CD4-positive, alpha-beta memory T cell (primary cell): ENCODE measurements at regions not wholly inside any gene's neighbourhood (a gene's known extent, or its start where the extent isn't known, plus 50 kb on each side); places are given as distances from the start of the nearest gene placed in this dataset.
A peak's percentile ranks its signal among the peaks of the same experiment; 100 is the strongest.

Source experiments
- CTCF ChIA-PET: fragments of 350-600 bp; sonication (Branson Sonifier 250); formaldehyde crosslinking; loops from one replicate; lab custom pipeline; 2021; ENCODE audit warnings: inconsistent platforms; ENCODE audit not compliant: partially characterized antibody; lab: Charles Lee
- POLR2A ChIA-PET: fragments of 350-600 bp; sonication (Branson Sonifier 250); formaldehyde crosslinking; loops from one replicate; lab custom pipeline; 2021; ENCODE audit not compliant: partially characterized antibody; lab: Charles Lee
- DNase-seq, 5 donors: peaks; one replicate each; pipeline versions ENCODE4 v3.0.0 to v3.0.0-alpha.2; 2020 to 2022; ENCODE audit warnings: mixed read lengths in 1 of 5
- H3K27ac ChIP-seq: one replicate; pipeline ENCODE4 v1.7.0; 2013; ENCODE audit warnings: low read depth, low read length
- H3K27me3 ChIP-seq: 2 replicates; pipeline ENCODE4 v1.7.0; 2013; ENCODE audit warnings: mild to moderate bottlenecking, low read length, moderate library complexity; ENCODE audit not compliant: insufficient read depth
- H3K36me3 ChIP-seq: 2 replicates; pipeline ENCODE4 v1.7.0; 2013; ENCODE audit warnings: mild to moderate bottlenecking, low read length, moderate library complexity; ENCODE audit not compliant: insufficient read depth
- H3K4me1 ChIP-seq: 2 replicates; pipeline ENCODE4 v1.7.0; 2013; ENCODE audit warnings: mild to moderate bottlenecking, low read length, moderate library complexity; ENCODE audit not compliant: insufficient read depth
- H3K4me3 ChIP-seq, 2 donors: one replicate each; pipeline ENCODE4 v1.7.0; 2013; ENCODE audit warnings: low read length in 2 of 2, mild to moderate bottlenecking in 1 of 2
- H3K9me3 ChIP-seq, 2 donors: one replicate each; pipeline ENCODE4 v1.7.0; 2013; ENCODE audit warnings: low read length in 2 of 2, control low read depth in 1 of 2; ENCODE audit not compliant: control insufficient read depth in 1 of 2
- H3K27ac Mint-ChIP-seq, 7 donors: one replicate each; pipeline ENCODE4 v1.8.0; 2020 to 2021; ENCODE audit warnings: mixed read lengths in 7 of 7, mild to moderate bottlenecking in 6 of 7, inconsistent platforms in 3 of 7, moderate library complexity in 3 of 7
- H3K27me3 Mint-ChIP-seq, 2 donors: one replicate each; pipeline ENCODE4 v1.8.0; 2020 to 2021; ENCODE audit warnings: mixed read lengths in 2 of 2
- H3K36me3 Mint-ChIP-seq, 2 donors: one replicate each; pipeline ENCODE4 v1.8.0; 2020 to 2021; ENCODE audit warnings: mixed read lengths in 2 of 2, inconsistent platforms in 1 of 2, mild to moderate bottlenecking in 1 of 2
- H3K4me1 Mint-ChIP-seq, 4 donors: one replicate each; pipeline ENCODE4 v1.8.0; 2020 to 2021; ENCODE audit warnings: mixed read lengths in 4 of 4, mild to moderate bottlenecking in 1 of 4
- H3K4me3 Mint-ChIP-seq, 8 donors: one replicate each; pipeline ENCODE4 v1.8.0; 2020 to 2021; ENCODE audit warnings: mixed read lengths in 8 of 8, mild to moderate bottlenecking in 7 of 8, moderate library complexity in 6 of 8, inconsistent platforms in 3 of 8
- H3K9me3 Mint-ChIP-seq, 8 donors: one replicate each; pipeline ENCODE4 v1.8.0; 2020 to 2021; ENCODE audit warnings: mixed read lengths in 8 of 8, mild to moderate bottlenecking in 5 of 8, inconsistent platforms in 3 of 8, moderate library complexity in 1 of 8
- intact Hi-C: fragments of 100-400 bp; cut with micrococcal nuclease; formaldehyde crosslinking; loops from one replicate; pipeline ENCODE4 v1.15.1; 2023

DNA sequence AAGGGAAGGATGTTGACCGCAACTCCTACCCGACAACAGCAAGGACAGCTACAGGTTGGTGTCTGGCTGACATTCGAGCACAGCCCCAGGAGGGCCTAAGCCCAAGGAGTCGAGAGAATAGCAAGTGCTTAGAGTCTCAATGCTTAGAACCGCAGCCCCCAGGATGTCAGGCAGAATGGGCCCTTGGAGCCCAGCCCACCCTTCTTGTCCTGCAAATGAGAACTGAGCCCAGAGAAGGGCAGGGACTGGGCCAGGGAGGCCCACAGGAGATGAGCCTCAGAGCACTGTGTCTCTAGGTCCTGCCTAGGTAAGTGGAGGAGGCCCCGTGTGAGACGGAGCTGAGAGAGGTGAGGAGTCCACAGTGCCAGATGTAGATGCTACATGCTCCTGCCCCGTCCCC, 173.3 kb upstream of the ZMIZ1 start:
- H3K4me1 ChIP-seq = no peaks in the 10 kb centered on the region
- H3K4me3 ChIP-seq = no peak overlapping the region
- intact Hi-C loops = no loop called here
- Mint-ChIP-seq H3K36me3 (peaks cover 0 to 3% of the 10 kb centered on the region in 2 donors), H3K4me3 (no peak overlapping the region), H3K27ac (no peak overlapping the region), H3K4me1 (no peaks in the 10 kb centered on the region), H3K27me3 (peaks cover 0 to 5% of the 10 kb centered on the region in 2 donors), H3K9me3 (no peaks in the 10 kb centered on the region)
- H3K36me3 ChIP-seq = no peaks in the 10 kb centered on the region
- H3K27ac ChIP-seq = no peak overlapping the region
- no peaks in the 10 kb centered on the region for H3K9me3 ChIP-seq
- CTCF ChIA-PET = no interaction called here
- POLR2A ChIA-PET = no interaction called here
- H3K27me3 ChIP-seq = no peaks in the 10 kb centered on the region
- no peak for DNase-seq

DNA sequence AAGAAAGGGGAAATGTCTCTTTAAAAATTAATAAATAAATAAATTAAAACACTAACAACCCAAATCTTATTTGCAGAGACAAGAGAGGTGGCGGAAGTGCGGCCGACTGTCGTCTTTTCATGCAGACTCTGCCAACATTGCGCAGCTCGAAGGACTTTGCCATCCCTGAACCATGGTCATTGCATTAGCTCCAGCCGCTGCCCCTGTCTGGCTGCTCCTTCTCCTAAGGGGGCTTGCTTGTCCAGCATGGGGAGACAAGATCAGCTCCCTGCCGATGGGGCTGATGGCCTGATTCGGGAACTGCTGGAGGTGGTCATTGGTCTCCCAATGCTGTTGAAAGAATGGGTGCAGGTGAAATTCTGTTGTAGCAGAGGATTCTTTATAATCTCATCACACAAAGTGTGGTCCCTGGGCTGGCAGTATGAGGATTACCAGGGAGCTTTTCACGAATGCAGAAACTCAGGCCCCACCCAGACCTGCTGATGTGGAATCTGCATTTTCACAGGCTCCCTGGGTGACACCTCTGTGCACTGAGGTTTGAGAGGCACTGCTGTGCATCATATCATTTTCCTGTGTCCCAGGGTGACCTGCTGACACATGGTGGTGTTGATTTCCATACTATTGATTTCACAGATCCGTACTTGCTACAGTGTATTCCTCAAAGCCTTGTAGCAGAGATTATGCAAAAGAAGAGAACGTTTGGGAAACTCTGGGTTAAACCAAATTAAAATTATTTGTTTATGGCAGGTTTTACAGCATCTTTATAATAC, 172.4 kb upstream of the ZMIZ1 start:
- intact Hi-C loops = no loop called here
- Histone ChIP-seq H3K27ac (no peak overlapping the region), H3K27me3 (no peaks in the 10 kb centered on the region), H3K4me3 (no peak overlapping the region), H3K9me3 (no peaks in the 10 kb centered on the region), H3K36me3 (no peaks in the 10 kb centered on the region), H3K4me1 (no peaks in the 10 kb centered on the region)
- Mint-ChIP-seq H3K27ac (peak overlapping the region in 1 of 7 donors; percentile 3), H3K9me3 (no peaks in the 10 kb centered on the region), H3K27me3 (peaks cover 0 to 1% of the 10 kb centered on the region in 2 donors), H3K4me1 (no peaks in the 10 kb centered on the region), H3K4me3 (no peak overlapping the region), H3K36me3 (no peaks in the 10 kb centered on the region)
- DNase-seq = no peak
- CTCF ChIA-PET = no interaction called here
- POLR2A ChIA-PET = no interaction called here

GRCh38 chr10:78898341-78899097, 170.2 kb upstream of the ZMIZ1 start:
- H3K4me1 Mint-ChIP-seq = no peaks in the 10 kb centered on the region
- no peak overlapping the region for H3K27ac Mint-ChIP-seq
- H3K4me3 ChIP-seq = no peak overlapping the region
- no peak for DNase-seq
- H3K9me3 ChIP-seq = no peaks in the 10 kb centered on the region
- intact Hi-C loops = no loop called here
- no peaks in the 10 kb centered on the region for H3K36me3 Mint-ChIP-seq
- H3K27ac ChIP-seq = no peak overlapping the region
- peaks cover 0 to 1% of the 10 kb centered on the region in 2 donors for H3K27me3 Mint-ChIP-seq
- H3K4me3 Mint-ChIP-seq = no peak overlapping the region
- H3K27me3 ChIP-seq = no peaks in the 10 kb centered on the region
- H3K4me1 ChIP-seq = no peaks in the 10 kb centered on the region
- H3K36me3 ChIP-seq = no peaks in the 10 kb centered on the region
- ChIA-PET POLR2A (no interaction called here), CTCF (no interaction called here)
- H3K9me3 Mint-ChIP-seq = no peaks in the 10 kb centered on the region

DNA sequence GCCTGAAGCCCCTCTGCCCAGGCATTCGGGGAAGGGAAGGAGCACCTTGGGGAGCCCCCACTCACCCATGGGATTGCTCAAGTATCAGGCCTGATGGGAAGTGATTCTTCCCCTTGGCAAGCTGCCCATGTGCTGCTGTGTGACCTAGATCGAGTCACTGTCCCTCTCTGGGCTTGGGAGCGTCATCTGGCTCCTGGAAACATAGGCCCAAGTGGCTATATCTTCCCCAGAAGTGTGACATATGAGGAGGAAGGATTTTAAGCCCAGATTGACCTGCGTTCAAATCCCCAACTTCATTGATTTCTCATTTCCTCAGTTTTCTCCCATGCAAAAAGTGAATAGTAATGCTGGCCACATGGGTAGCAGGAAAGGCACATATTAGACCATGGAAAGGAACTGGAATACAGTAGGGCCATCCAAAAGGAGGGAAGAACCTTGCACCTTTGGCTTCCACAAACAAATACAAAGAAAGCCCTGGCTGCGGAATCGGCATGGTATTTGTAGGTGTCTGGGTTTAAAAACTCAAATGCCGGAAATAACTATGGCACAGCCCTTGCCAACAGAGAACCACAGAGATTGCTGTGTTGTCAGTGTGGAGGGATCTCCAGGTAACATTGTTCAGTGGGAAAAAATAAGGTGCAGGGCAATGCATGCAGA, 169.5 kb upstream of the ZMIZ1 start:
- ChIA-PET CTCF (no interaction called here), POLR2A (no interaction called here)
- no peaks in the 10 kb centered on the region for H3K4me1 ChIP-seq
- no peaks in the 10 kb centered on the region for H3K9me3 ChIP-seq
- Mint-ChIP-seq H3K4me1 (no peaks in the 10 kb centered on the region), H3K9me3 (no peaks in the 10 kb centered on the region), H3K27ac (peak overlapping the region in 1 of 7 donors; percentile 15), H3K27me3 (peaks cover 0 to 1% of the 10 kb centered on the region in 2 donors), H3K4me3 (peak overlapping the region in 1 of 8 donors; percentile 12), H3K36me3 (no peaks in the 10 kb centered on the region)
- H3K27me3 ChIP-seq = no peaks in the 10 kb centered on the region
- intact Hi-C loops = no loop called here
- H3K27ac ChIP-seq = no peak overlapping the region
- DNase-seq = no peak
- no peaks in the 10 kb centered on the region for H3K36me3 ChIP-seq
- no peak overlapping the region for H3K4me3 ChIP-seq

DNA sequence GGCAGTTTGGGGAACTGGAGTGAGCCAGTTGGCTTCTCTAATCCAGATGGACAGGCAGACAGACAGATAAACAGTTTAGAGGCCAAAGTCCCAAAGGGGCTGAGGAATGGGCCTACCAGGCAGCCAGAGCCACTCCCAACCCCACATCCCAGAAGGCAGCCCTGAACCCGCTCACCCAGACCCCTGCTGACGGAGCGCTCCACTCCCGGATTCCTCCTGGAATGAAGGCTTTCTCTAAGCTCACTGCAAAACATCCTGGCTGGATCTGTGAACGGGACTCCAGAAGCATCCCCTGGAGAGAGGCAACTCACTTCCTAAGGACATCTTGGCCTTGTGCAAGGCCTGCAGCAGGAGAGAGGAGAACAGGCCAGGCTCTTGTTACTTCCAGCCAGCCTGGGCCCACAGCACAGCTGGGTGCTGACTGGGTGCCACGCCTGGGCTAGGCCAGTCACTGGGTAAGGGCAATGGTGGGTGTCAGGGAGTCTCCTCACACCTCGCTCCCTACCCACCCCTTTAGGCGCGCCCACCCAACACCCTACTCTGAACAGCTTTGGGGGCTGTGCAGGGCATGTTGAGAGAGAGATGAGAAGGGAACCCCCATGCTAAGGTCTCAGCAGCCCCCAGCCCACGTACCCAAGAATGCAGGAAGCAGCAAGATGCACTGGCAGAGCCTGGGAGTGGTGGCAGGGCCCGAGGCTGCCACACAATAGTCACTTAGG, 168.6 kb upstream of the ZMIZ1 start:
- Histone ChIP-seq H3K4me1 (no peaks in the 10 kb centered on the region), H3K27ac (no peak overlapping the region), H3K4me3 (no peak overlapping the region), H3K9me3 (no peaks in the 10 kb centered on the region), H3K36me3 (no peaks in the 10 kb centered on the region), H3K27me3 (no peaks in the 10 kb centered on the region)
- ChIA-PET CTCF (no interaction called here), POLR2A (no interaction called here)
- Mint-ChIP-seq H3K36me3 (no peaks in the 10 kb centered on the region), H3K27me3 (peaks cover 0 to 1% of the 10 kb centered on the region in 2 donors), H3K27ac (no peak overlapping the region), H3K4me1 (no peaks in the 10 kb centered on the region), H3K9me3 (no peaks in the 10 kb centered on the region), H3K4me3 (peak overlapping the region in 1 of 8 donors; percentile 8)
- intact Hi-C loops = no loop called here
- no peak for DNase-seq

- CTCF ChIA-PET = no interaction called here
- Histone ChIP-seq H3K27ac (no peak overlapping the region), H3K4me3 (no peak overlapping the region), H3K9me3 (no peaks in the 10 kb centered on the region), H3K27me3 (no peaks in the 10 kb centered on the region), H3K4me1 (no peaks in the 10 kb centered on the region), H3K36me3 (no peaks in the 10 kb centered on the region)
- Mint-ChIP-seq H3K27me3 (peaks cover 0 to 1% of the 10 kb centered on the region in 2 donors), H3K4me3 (no peak overlapping the region), H3K27ac (no peak overlapping the region), H3K9me3 (no peaks in the 10 kb centered on the region), H3K36me3 (no peaks in the 10 kb centered on the region), H3K4me1 (no peaks in the 10 kb centered on the region)
- DNase-seq = no peak
- POLR2A ChIA-PET = no interaction called here
- intact Hi-C loops = no loop called here
Measured at GRCh38 chr10:78900715-78901430, 167.9 kb upstream of the ZMIZ1 start.
